DND-41 (cell line): ENCODE measurements at regions not wholly inside any gene's neighbourhood (a gene's known extent, or its start where the extent isn't known, plus 50 kb on each side); places are given as distances from the start of the nearest gene placed in this dataset.

Experiments
- EZH2 ChIP-seq: IDR thresholded peaks from 3 replicates; pipeline ENCODE4 v1.6.1; 2012; ENCODE audit warnings: borderline replicate concordance, low read depth, mild to moderate bottlenecking, moderate library complexity, low read length, inconsistent platforms; ENCODE audit not compliant: severe bottlenecking
- TF ChIP-seq, protein P1 (sequence below): IDR thresholded peaks from 2 replicates; pipeline ENCODE4 v1.5.1; 2012; ENCODE audit warnings: borderline replicate concordance, low read length, moderate library complexity, mild to moderate bottlenecking; ENCODE audit not compliant: poor library complexity, severe bottlenecking; ENCODE audit errors: extremely low read depth

DNA sequence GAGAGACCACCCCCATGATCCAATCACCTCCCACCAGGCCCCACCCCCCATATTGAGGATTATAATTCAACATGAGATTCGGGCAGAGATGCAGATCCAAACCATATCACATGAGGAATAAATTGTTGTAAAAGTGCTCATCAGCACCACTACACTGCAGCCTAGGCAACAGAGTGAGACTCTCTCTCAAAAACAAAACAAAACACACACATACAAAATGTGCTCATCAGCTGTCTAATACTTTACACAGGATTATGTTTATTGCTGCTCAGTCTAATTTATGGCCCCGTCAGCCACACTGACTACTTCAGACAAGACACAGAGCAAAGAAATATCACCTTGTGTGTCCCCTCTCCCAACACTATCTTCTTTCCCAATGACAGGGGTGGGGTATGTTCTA, 72.9 kb upstream of the PPM1J start:
- TF ChIP-seq, protein P1, sequence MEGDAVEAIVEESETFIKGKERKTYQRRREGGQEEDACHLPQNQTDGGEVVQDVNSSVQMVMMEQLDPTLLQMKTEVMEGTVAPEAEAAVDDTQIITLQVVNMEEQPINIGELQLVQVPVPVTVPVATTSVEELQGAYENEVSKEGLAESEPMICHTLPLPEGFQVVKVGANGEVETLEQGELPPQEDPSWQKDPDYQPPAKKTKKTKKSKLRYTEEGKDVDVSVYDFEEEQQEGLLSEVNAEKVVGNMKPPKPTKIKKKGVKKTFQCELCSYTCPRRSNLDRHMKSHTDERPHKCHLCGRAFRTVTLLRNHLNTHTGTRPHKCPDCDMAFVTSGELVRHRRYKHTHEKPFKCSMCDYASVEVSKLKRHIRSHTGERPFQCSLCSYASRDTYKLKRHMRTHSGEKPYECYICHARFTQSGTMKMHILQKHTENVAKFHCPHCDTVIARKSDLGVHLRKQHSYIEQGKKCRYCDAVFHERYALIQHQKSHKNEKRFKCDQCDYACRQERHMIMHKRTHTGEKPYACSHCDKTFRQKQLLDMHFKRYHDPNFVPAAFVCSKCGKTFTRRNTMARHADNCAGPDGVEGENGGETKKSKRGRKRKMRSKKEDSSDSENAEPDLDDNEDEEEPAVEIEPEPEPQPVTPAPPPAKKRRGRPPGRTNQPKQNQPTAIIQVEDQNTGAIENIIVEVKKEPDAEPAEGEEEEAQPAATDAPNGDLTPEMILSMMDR, result no peak
- TF ChIP-seq EZH2, result no peak
